MM.1S (cell line): ENCODE measurements at regions not wholly inside any gene's neighbourhood (a gene's known extent, or its start where the extent isn't known, plus 50 kb on each side); places are given as distances from the start of the nearest gene placed in this dataset.

Source experiments
- CTCF ChIP-seq: fragments of 300-600 bp; sonication (generic); IDR thresholded peaks from 2 replicates; pipeline ENCODE4 v1.5.1; 2016; ENCODE audit warnings: antibody characterized with exemption, low read length, mixed read lengths
- EZH2 ChIP-seq: fragments of 300-600 bp; sonication (generic); optimal IDR thresholded peaks from 2 replicates; pipeline ENCODE3; 2017; ENCODE audit warnings: low read depth, mild to moderate bottlenecking, antibody characterized with exemption, low read length, mixed read lengths

- TF ChIP-seq CTCF: no peak
- no peak for TF ChIP-seq EZH2
These were observed 177.4 kb upstream of the OBI1 start for GRCh38 chr13:78836238-78836784.
